Stimulated activated CD8-positive, alpha-beta memory T cell treated with anti-CD3 and anti-CD28 coated beads, Interleukin-12 subunit alpha, Interleukin-12 subunit beta, amount 100 ng/mL, for 4 hours (primary cell): ENCODE measurements at regions not wholly inside any gene's neighbourhood (a gene's known extent, or its start where the extent isn't known, plus 50 kb on each side); places are given as distances from the start of the nearest gene placed in this dataset.

Source experiments
- DNase-seq: peaks from one replicate; pipeline ENCODE4 v3.0.0-alpha.2; 2020; ENCODE audit warnings: low read depth

DNA sequence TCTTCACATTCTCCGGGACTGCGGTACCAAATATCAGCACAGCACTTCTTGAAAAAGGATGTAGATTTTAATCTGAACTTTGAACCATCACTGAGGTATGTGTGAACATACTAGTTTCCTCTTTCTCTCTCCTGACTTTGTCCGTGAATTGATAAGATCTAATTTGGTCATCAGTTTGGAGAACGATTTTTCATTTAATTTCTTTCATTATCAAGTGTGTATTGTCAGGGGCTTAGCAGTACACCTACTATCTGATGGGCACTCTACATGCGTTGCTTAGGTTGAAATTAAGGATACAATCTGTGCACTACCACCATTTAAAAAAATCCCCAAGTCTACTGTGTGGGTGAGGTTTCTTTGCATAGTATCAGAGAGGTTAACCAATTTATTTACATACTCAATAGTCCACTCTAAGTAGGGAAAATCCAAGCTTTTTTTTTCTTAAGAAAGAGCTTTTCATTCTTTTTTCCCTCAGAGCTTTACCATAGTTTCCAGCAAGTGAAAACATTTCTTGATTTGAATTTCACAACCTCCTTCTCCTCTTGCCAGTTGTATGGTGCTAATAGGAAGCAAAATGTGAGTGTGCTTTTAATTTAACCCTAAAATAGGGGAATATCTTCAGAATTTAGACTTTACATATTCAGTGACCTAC lies 105.4 kb upstream of the ESR1 start:
- DNase-seq: no peak

DNA sequence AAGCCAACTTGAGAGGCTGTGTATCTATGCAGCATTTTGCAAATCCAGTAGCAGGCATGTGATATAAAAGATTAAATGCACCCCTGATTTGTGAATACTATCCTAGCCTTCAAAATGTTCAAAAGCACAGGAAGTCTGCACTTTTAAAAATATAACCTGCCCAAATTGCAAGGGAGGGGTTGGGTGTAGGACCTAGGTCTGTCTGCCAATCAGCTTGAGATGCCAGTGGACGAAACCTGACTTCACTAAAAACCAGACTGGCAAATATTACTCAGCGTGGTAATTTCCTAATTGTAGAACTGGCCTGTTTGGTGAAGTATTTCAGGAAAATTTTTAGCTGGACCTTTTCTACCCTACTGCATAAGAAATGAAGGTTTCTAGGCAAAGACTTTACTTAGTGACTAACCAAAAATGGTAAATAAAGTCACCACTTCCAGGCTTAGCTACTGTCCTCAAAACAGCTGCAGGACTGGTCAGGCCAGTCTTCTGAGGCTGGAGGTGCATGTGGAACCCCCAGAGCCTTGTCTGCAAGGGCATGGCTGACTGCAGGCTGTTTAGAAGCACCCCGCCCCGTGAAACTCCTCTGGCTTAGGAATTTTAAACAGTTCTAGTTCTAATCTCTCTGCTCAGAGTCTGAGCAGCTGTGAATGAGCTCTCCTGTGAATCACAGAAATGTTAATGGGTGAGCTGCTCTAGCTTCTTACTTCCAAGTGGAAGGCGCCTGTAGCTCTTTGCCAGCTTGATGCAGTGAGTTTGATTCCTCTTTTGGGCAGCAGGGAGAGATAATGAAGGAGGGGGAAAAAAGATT lies 104.4 kb upstream of the ESR1 start:
- no peak for DNase-seq

DNA sequence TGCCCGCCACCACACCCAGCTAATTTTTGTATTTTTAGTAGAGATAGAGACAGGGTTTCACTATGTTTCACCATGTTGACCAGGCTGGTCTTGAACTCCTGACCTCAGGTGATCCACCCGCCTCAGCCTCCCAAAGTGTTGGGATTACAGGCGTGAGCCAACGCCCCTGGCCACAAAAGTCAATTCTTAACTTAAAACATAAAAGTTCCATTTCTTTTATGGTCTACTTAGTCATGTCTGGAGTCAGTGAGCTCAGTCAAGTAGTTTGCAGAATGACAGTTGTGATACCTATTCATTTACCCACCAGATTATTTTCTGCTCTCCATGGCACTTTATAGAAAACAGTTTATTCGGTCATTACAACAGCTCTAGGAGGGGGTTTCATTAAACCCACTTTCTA lies 103.1 kb upstream of the ESR1 start:
- no peak for DNase-seq

- no peak for DNase-seq
These were observed 101.3 kb upstream of the ESR1 start for GRCh38 chr6:151705993-151706733.

DNA sequence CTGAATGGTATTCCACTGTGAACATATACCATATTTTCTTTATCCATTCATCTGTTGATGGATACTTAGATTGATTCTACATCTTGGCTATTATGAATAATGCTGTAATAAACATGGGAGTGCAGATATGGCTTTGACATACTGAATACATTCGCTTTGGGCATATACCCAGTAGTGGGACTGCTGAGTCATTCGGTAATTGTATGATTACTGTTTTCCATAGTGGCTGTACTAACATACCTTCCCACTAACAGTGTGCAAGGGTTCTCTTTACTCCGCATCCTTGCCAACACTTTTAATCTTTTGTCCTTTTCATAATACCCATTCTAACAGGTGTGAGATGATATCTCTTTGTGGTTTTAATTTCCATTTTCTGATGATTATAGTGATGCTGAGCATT lies 98.2 kb upstream of the ESR1 start:
- DNase-seq: no peak

DNA sequence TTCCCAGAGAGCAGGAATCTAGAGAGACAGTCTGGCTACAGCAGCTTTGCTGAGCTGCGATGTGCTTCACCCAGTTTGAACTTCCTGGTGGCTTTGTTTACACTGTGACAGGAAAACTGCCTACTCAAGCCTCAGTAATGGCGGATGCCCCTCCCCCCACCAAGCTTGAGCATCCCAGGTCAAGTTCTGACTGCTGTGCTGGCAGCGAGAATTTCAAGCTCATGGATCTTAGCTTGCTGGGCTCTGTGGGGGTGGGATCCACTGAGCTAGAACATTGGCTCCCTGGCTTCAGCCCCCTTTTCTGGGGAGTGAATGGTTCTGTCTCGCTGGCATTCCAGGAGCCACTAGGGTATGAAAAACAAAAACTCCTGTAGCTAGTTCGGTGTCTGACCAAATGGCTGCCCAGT lies 91.0 kb upstream of the ESR1 start:
- DNase-seq: no peak

DNA sequence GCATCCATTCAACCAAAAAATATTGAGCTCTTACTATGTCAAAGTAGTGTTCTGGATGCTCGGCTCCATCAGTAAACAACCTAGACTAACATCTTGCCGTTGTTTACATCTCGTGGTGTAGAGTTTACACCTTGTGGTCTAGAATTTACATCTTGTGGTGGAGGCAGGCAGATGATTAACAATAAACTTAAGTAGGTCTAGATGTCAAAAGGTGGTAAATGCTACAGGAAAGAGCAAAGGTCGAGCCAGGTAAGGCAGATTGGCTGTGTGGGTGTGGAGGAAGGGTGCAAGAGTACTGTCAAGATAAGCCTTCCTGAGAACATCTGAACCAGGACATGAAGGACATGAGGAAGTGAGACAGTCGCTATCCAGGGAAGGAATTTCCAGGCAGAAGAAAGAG lies 88.4 kb upstream of the ESR1 start:
- DNase-seq: no peak

DNA sequence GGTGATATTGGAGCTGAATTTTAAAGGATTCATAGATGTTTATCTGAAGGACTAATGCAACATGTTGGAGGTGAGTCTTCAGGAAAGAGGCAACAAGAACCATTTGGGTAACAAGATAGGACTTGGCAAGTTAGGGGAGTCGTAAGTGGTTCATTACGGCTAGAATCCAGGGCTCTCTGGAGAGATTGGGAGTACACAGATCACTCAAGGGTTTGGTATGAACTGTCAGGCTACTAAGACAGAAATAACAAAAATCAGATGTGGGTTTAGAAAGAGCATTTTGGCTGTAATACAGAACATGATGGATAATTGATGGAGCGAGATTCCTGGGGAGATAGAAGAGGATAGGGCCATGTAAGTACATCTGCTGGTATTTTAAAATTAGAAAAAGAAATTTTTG lies 86.3 kb upstream of the ESR1 start:
- DNase-seq: no peak

- DNase-seq: no peak
These were observed 85.8 kb upstream of the ESR1 start for GRCh38 chr6:151721671-151722070.

- DNase-seq: no peak
These were observed 85.1 kb upstream of the ESR1 start for GRCh38 chr6:151722342-151722741.

DNA sequence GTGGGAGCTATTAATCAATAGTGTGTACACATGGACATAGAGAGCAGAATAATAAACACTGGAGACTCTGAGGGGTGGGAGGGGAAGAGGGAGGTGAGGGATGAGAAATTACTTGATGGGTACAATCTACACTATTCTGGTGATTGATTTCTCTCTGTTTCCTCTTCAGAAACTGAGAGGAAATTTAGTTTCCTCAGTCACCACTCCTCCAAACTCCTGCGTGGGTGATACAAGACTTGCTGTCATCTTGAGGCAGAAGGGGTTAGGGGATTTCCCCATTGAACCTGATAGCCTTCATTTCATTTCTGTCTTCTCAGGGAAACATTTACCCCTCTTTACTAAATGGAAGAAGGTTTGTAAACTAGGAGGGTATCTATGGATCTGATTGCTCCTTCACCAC lies 84.3 kb upstream of the ESR1 start:
- no peak for DNase-seq

DNA sequence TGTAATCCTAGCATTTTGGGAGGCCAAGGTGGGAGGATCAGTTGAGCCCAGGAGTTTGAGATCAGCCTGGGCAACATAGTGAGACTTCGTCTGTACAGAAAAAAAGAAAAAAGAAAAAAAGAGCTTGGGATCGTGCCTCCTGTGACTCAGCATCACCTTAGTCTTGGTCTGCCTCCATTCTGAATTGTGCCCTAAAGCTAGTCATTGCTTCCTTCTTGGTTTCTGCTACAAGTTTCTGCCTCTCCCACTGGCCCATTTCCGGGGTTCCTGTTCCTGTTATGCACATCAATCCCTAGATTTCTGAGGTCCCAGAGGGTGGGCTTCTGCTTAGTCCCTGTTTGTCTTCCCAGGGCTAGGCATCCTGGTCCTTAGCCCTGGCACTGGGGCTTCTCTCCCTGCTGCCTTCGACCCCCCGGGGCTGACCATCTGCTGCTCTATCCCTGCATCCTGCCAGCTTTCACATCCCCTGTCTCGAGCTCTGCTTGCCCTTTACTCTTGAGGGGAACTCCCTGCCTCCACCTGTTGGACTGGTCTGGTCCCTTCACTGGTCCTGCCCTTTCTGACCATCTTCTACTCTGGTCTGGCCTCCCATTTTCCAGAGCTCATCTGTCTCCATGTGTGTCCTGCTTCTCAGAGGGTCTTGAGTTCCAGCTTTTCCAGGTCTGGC lies 77.5 kb upstream of the ESR1 start:
- DNase-seq: no peak

DNA sequence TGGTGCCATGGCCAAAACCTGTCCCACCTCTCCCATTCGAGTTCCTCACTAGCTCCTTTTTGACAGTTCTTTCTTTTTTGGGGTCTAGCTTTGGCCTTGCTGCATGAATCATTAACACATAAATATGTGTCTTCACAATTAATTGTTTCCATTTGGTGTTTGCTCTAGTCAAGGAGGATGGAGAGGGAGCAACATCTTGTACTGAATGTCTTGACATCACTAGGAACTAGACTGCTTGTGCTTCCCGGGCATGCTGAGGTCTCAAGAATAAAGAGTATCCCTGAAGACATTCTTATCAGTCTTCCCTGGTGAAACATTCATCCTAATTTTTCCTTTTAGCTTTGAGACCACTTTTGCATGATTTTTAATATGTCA lies 77.0 kb upstream of the ESR1 start:
- no peak for DNase-seq

- no peak for DNase-seq
These were observed 76.2 kb upstream of the ESR1 start for GRCh38 chr6:151731313-151731712.

- no peak for DNase-seq
These were observed 73.7 kb upstream of the ESR1 start for GRCh38 chr6:151733680-151734320.

GRCh38 chr6:151738267-151738666 lies 69.2 kb upstream of the ESR1 start:
- no peak for DNase-seq

DNA sequence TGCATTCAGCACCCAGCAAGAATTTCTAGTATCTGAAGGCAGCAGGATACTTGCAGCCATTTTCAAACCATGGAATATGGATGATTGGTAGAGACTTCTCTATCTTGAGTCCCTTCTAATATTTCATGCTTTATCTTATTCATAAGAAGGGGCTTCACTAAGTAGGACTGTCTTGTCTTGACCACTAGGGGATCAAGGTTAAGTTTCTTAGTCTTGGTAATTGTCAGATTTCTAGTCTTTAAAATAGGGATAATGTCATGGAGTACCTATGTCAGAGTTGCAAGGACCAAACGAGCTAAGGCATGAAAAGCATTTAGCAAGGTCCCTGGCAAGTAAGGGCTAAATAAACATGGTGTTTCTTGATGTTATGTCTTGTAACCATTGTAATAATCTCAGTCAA lies 68.5 kb upstream of the ESR1 start:
- DNase-seq: no peak

GRCh38 chr6:151740820-151741219 lies 66.7 kb upstream of the ESR1 start:
- no peak for DNase-seq

- DNase-seq: no peak
These were observed 59.6 kb upstream of the ESR1 start for GRCh38 chr6:151747896-151748295.

DNA sequence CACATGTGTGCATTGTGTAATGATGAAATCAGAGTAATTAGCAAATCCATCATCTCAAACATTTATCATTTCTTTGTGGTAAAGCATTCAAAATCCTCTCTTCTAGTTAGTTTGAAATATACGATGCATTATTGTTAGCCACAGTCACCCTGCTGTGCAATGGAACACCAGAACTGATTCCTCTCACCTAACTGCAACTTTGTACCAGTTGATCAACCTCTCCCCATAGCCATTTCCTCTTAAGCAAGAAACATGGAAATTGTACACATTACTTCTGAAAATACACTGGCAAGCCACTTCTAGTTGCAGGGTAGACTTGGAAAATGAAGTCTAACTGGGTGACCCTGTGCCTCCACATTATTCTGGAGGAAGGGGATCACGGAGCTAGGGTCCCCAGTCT lies 58.1 kb upstream of the ESR1 start:
- DNase-seq: no peak

- DNase-seq: no peak
These were observed 53.9 kb upstream of the ESR1 start for GRCh38 chr6:151753581-151753980.

DNA sequence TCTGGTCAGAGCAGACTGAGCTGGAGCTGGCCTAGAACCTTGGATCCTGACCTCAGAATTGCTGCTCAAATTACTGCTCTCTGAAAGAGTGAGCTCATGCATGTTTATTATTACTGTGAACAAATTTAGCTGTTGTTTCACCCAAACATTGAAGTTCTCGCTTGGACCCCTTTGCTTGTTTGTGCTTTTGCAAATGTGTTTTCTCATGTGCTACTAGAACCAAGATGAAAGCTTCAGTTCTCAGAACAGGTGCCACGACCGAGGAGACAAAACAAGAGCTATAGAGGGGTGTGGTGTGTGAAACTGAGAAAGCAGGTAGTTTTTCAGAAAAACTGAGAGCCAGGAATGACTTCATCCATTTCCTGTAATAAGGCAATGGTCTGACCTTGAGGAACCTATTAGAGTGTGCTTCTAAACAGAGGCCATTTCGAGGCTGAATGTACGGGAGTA lies 50.0 kb upstream of the ESR1 start:
- no peak for DNase-seq
